NCI-H1105 (cell line): ENCODE measurements at regions not wholly inside any gene's neighbourhood (a gene's known extent, or its start where the extent isn't known, plus 50 kb on each side); places are given as distances from the start of the nearest gene placed in this dataset.
"Not testable (repeated sequence)": the region's sequence is repeated elsewhere in the genome, so short reads cannot be mapped to it uniquely, and the experiment has no call there.

Experiments used
- DNase-seq: peaks from one replicate; lab custom pipeline; 2025; lab: John Stamatoyannopoulos, UW

- no peak for DNase-seq
These were observed 386.4 kb upstream of the STXBP6 start for GRCh38 chr14:25436288-25436875.

DNA sequence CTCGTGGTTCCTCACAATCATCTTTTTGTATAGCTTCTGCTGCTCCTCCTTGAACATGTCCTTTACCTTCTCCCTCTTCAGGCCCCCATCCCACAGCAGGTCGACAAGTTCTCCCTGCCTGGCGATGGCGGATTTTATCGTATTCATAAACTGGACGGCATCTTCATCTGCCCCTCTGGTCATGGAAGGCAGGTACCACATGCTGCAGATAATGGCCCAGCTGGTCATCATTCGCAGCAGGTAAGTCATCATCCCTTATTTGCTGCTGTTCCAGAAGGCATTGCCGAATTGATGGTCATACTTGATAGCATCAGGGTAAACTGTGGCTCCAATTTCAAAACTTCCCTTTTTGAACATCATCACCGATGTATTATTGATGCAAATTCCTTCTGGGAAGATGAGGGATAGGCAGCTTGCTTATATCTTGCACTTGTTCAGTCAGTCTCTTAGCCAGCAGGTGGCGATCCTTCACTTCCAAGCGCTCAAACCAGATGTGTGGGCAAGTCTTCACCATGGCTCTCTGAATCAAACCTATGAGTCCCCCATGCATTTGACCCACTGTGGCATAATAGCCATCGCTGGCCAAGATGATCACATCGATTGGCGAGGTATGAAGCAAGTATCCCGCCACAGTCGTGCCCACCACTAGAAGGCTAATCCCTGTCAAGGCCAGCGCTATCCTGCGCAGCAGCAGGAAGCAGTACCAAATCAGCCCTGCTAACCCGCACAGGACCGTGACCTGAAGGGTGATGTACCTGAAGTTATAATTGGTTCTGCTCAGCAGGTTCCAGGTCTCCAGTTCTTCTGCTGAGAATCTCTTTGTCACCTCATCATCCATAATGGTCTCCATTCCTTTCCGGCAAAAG lies 381.5 kb upstream of the STXBP6 start:
- no peak for DNase-seq

- DNase-seq = no peak
These were observed 380.9 kb upstream of the STXBP6 start for GRCh38 chr14:25430808-25431207.

DNA sequence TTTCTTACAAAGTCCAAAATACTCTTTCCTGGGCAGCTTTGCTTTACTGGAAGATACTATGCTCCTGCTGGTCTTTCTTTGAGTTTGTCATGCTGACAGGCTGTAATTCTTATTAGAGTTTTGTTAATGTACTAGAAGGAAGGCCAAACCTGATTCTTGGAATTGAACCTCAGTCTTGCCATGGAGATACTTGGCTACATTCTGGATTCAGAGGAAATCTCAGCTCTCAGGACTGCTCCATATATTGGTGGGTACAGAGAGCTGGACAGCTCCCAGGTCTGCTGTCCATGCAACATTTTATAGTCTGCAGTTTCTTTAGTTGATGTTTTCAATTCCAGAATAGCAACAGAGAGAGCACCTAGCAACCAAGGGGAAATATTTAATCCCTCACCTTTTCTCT lies 363.1 kb upstream of the STXBP6 start:
- no peak for DNase-seq

DNA sequence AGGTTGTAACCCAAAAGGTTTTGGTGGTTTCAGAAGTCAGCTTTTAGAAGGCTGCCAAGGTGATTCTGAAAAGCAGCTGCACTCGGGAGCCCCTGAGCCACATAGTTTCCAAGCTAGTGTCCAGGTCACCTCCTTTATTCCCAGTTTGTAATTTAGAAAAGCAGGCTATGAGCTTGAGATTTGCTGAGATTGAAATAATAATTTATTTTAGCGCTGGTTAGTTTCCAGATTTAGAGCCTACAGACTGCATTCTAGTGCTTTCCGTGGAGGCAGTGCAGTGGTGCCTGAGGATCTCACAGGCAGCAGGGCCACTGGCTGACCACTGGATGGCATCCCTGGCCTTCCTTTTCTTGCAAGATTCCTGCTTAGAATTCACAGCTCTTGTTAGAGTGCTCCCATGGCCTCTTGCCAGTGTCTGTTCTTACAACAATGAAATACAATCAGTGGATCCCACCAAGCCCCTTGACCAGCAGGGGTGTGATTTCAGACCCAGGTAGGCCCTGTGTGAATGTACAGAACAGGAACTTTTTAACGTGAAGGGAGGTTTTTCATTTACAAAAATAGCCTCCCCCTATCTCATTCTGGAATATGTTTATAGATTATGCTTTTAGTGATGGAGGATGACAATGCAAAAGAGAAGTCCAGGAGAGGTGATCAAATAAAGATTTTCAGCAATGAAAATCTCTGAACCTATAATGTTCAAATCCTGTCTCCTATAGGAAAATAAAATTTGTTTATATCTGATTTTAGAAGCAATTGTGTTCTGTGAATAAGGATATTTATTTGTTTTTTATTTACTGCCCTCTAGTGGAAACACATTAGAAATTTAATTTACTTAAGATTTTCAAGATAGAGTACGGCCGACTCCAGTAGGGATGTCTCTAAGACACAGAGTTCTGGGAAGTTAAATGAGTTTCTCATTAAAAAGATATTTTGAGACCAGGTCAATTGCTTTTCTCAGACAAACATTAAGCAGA lies 362.1 kb upstream of the STXBP6 start:
- DNase-seq = peak; percentile 40

DNA sequence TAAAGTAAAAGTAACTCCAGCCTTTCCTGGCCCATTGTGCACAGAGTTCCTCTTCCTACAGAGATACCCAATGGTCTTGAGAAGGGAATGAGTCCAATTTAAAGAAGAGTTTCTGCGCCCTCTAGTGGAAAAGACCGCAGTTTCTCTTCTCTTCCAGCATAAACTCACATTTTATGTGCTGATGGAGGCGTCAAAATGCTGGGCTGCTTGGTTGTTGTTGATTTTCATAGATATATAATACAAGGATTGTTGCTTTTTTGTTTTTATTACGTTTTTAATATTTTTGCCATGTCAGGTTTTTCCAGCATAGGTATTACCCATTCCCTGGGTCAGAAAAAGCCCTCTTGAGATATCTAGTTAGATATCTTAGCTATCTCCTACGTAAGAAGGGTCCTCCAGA lies 356.9 kb upstream of the STXBP6 start:
- DNase-seq = peak; percentile 38

DNA sequence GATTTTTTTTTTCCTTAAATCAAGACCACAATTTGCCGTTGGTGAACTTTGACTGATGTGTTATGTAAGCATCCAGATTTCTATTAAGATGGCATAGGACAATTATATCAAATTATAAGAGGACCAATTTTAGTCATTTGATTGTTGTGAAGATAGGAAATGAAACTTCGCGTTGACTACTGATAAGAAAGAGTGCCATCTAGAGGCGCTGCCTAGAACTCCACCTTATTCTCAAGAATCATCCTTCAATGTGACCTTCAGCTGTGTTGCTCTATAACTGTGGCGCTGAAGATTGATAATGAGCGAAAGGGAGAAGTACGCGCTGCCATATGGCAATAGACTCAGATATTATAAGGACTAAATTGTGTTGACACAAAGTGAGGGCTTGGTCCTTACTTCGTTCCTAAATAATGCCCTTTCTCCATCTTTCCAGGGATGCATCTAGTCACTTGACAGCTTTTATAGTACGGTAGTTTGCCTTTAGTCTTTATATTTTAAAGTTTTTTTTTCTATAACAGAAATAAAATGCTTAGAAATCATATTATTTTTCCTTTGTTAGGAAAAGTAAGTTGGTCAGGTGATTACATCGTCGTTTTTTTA lies 350.8 kb upstream of the STXBP6 start:
- peak; percentile 67 for DNase-seq

- DNase-seq = no peak
These were observed 346.2 kb upstream of the STXBP6 start for GRCh38 chr14:25396128-25396527.

DNA sequence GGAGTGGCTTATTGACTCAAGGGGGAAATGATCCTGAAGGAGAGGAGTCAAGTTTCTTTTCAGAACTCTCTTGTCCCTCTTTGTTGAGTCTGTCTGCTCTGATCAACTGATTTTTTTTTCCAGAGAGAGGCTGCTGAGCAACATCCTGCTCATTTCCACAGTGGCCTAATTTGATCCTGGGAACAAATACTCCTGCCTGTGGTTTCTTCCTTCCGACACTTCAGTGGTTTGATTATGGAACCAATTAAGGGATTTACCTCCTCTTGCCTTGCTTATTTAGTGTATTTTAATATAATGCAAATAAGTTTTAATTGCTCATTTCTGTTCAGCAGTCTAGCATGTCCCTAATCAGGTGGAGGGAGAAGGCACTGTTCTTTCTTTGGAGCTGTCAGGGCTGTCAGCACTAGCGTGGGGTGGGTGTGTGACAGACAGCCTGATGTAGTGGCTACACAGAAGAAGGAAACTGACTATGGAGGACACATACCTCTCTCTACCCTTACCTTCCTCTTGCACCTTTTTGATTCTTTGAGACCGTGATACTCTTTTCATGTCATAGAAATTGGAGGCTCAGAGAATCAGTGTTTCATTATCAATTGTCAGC lies 344.9 kb upstream of the STXBP6 start:
- DNase-seq = no peak

DNA sequence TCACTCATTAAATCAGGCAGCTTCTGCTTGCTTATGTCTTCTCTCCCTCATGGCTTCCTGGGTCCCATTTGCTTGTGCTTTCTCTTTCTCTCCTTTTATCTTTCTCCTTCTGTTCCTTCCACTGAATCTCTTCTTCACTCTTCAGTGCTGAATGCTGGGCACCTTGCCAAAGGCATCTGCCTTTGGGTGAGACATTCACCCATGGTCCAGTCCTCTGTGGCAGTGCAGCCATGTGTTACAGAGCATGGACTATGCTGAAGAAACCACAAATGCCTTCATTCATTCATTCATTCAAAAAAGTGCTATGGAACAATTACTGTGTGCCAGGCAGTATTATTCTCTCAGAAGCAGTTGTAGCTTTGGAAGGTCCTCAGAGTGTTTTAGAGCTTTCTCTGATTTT lies 344.4 kb upstream of the STXBP6 start:
- DNase-seq = peak; percentile 8

GRCh38 chr14:25389948-25390347 lies 340.0 kb upstream of the STXBP6 start:
- DNase-seq = no peak

- no peak for DNase-seq
These were observed 331.6 kb upstream of the STXBP6 start for GRCh38 chr14:25381498-25381897.

- no peak for DNase-seq
These were observed 325.7 kb upstream of the STXBP6 start for GRCh38 chr14:25375639-25376038.

DNA sequence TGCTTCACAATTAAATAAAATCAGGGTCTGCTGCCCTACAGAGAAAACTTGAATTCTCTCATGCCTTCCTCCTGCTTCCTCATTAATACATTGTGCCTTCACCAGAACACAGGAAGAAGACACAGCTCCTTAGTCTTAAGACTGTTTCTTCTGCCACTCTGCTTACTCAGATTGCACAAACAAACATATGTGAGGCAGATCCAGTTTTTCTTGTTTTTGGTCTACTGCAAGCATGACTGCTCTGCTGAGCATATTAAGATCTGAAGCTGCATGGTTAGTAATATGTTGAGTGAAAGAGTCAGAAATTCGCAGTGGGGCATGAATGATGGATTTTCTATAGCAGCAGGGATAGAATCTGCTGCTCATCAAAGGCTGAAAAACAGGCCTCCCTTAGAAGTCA lies 321.1 kb upstream of the STXBP6 start:
- no peak for DNase-seq

GRCh38 chr14:25370057-25370456 lies 320.1 kb upstream of the STXBP6 start:
- not testable (repeated sequence) for DNase-seq

DNA sequence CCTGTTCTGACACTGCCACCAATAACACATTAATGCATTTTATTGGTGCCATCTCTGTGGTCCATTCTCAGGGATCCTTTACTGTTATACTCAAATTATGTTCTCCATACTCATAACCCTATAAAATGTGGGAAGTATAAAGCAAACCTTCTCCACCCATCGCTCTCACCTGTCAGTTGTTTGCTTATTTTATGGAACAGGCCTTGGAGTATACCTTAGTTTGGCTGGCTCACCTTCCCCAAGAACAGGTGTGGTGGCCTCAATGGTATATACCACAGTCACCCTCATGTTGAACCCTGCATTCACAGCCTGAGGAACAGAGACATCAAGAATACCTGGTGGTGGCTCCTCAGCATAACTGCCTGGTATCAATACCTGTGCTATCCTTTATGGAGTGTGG lies 308.4 kb upstream of the STXBP6 start:
- no peak for DNase-seq

DNA sequence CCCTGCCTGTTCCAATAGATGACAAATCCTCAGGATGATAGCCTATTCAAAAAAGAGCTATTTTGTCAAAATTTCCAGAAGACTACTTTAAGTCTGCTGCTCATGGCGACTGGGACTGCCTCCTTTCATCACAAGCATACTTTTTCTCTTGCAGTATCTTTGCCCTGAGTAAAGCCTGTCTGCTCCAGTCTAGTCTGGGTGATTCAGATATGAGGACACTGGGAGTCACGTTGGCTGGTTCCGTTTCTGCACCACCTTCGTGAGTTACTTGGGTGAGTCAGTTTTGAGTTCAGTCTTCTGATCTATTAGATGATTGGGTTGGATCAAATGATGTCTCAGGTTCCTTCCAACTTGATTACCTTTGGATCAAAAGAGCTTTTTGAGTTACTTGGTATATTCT lies 301.3 kb upstream of the STXBP6 start:
- DNase-seq = no peak

- DNase-seq = no peak
These were observed 300.9 kb upstream of the STXBP6 start for GRCh38 chr14:25350802-25351201.

GRCh38 chr14:25350021-25350420 lies 300.1 kb upstream of the STXBP6 start:
- DNase-seq = no peak

- DNase-seq = no peak
These were observed 299.3 kb upstream of the STXBP6 start for GRCh38 chr14:25349269-25349668.

DNA sequence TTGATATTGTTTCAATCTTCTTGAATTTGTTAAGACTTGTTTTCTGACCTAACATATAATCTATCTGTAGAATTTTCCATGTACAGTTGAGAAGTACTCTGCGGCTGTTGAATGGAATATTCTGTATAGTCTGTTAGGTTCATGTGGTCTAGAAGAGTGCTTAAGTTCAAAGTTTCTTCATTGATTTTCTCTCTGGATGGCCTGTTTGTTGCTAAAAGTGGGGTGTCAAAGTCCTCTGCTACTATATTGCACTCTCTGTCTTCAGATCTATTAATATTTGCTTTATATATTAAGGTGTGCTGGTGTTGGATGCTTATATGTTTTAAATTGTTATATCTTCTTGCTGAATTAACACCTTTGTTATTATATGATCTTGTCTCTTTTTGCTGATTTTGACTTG lies 290.9 kb upstream of the STXBP6 start:
- no peak for DNase-seq

DNA sequence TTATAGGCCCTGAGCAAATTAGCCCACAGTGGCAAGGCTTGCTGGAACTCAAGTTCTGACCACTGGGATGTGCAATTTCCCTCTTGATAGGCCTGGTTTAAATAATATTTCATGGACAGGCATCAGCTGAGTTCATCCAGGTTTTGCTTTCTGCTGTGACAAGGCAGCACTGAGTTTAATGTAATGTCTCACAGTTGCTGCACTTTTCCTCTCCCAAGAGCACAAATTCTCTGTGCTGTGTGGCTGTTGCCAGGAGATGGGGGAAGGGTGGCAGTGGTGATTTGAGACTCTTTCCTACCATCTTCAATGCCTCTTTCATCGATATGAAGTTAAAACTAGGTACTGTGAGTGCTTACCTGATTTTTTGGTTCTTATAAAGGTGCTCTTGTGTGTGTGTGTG lies 272.8 kb upstream of the STXBP6 start:
- DNase-seq = no peak
